Vagina (tissue), 2 donors: ENCODE measurements at regions not wholly inside any gene's neighbourhood (a gene's known extent, or its start where the extent isn't known, plus 50 kb on each side); places are given as distances from the start of the nearest gene placed in this dataset.

ENCODE experiments used
- POLR2AphosphoS5 ChIP-seq, 2 donors: sonication (generic); formaldehyde crosslinking; IDR thresholded peaks; one replicate each; pipeline ENCODE4 v1.9.0; 2017; ENCODE audit warnings: antibody characterized with exemption in 2 of 2, mild to moderate bottlenecking in 2 of 2, low read depth in 1 of 2; ENCODE audit not compliant: insufficient read depth in 1 of 2
- TF ChIP-seq, protein P1 (sequence below), 3 experiments: fragments of 450-650 bp in 2 of 3; fragments of 200-600 bp in 1 of 3; sonication (generic) in 1 of 3; IDR thresholded peaks; one replicate each; pipeline ENCODE4 v1.5.1; 2017 to 2019; ENCODE audit warnings: antibody characterized with exemption in 3 of 3, mild to moderate bottlenecking in 2 of 3, moderate library complexity in 2 of 3

DNA sequence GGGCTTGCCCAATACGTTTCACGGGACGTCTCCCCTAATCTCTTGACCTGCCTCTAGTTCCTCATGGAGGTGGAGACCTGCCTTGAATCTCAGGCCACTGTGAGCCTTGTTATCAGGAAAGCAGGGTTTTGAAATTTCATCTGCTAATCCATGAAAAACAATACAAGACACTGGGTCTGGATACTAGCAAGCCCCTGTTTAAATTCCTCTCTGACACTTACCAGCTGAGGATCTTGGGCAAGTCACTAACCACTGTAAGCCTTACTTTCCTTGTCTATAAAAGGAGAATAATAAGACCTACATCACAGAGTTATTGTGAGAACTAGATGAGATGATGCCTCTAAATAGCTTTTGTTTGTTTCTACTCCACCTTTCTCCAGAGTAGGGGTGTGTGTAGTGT lies 303.6 kb downstream of the FGFR2 start:
- TF ChIP-seq, protein P1, sequence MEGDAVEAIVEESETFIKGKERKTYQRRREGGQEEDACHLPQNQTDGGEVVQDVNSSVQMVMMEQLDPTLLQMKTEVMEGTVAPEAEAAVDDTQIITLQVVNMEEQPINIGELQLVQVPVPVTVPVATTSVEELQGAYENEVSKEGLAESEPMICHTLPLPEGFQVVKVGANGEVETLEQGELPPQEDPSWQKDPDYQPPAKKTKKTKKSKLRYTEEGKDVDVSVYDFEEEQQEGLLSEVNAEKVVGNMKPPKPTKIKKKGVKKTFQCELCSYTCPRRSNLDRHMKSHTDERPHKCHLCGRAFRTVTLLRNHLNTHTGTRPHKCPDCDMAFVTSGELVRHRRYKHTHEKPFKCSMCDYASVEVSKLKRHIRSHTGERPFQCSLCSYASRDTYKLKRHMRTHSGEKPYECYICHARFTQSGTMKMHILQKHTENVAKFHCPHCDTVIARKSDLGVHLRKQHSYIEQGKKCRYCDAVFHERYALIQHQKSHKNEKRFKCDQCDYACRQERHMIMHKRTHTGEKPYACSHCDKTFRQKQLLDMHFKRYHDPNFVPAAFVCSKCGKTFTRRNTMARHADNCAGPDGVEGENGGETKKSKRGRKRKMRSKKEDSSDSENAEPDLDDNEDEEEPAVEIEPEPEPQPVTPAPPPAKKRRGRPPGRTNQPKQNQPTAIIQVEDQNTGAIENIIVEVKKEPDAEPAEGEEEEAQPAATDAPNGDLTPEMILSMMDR (IDR thresholded peaks at IDR 0.05): no peak
- TF ChIP-seq POLR2AphosphoS5 (IDR thresholded peaks at IDR 0.05; ENCODE audit: insufficient read depth in 1 of 2, low read depth in 1 of 2): no peak
